GM18505 (cell line): ENCODE measurements at regions not wholly inside any gene's neighbourhood (a gene's known extent, or its start where the extent isn't known, plus 50 kb on each side); places are given as distances from the start of the nearest gene placed in this dataset.
"Not testable (repeated sequence)": the region's sequence is repeated elsewhere in the genome, so short reads cannot be mapped to it uniquely, and the experiment has no call there.

Source experiments
- ATAC-seq: cut with Tn5 transposase; IDR thresholded peaks from one replicate; pipeline ENCODE4 v1.9.1; 2021; ENCODE audit not compliant: unreplicated experiment
- POLR2A ChIP-seq: IDR thresholded peaks from 4 replicates; pipeline ENCODE4 v1.6.1; 2011; ENCODE audit warnings: borderline replicate concordance; ENCODE audit not compliant: insufficient read depth, insufficient read length; ENCODE audit errors: extremely low read depth

DNA sequence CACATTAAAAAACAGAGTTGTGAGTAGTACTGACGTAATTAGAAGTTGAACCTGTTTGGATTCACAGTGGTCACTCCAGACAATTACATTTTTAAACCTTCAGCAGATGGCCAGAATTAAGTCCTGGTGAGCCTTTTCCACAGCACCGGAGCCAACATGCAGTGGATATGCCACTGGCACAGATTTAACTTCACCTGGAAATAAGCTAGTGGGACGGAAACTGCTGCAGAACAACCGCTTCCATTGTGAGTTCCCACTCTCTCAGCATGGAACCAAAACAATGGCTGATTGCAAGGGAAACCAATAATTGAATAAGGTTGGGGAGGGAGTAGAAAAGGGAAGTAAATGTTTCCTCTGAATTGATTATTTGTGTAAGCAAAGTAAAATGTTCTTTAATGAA lies 515.1 kb downstream of the STK39 start:
- no peak for ATAC-seq
- TF ChIP-seq POLR2A, result no peak

- no peak for ATAC-seq
Observed at GRCh38 chr2:167729911-167730310, 517.5 kb downstream of the STK39 start.

DNA sequence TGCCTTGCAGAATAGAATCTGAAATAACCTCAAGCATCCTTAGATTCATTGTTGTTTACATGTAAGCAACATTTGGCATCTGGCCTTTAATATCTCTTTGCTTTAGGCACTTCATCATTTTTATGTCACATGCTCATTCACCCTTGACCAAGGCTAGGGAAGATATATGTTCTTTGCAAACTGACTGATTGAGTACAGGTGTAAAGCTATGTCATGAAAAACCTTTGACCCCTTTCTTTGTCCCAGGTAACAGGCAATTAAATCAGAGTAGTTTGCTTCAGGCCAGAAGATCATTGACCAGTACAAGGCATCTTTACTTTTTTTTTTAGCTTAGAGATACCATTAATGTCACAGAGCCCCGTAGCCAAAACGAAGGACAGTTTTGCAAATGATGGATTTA lies 520.6 kb downstream of the STK39 start:
- TF ChIP-seq POLR2A, result no peak
- no peak for ATAC-seq

More at GRCh38 chr2:167729911-167730310, 517.5 kb downstream of the STK39 start:
- TF ChIP-seq POLR2A, result no peak

GRCh38 chr2:167721593-167721992 lies 525.8 kb downstream of the STK39 start:
- no peak for TF ChIP-seq POLR2A
- ATAC-seq, result no peak

GRCh38 chr2:167719410-167719809 lies 528.0 kb downstream of the STK39 start:
- TF ChIP-seq POLR2A, result no peak
- ATAC-seq, result no peak

- TF ChIP-seq POLR2A, result no peak
Observed at GRCh38 chr2:167718560-167718959, 528.8 kb downstream of the STK39 start.

GRCh38 chr2:167715932-167716331 lies 531.5 kb downstream of the STK39 start:
- ATAC-seq, result no peak
- TF ChIP-seq POLR2A, result no peak

More at GRCh38 chr2:167718560-167718959, 528.8 kb downstream of the STK39 start:
- no peak for ATAC-seq

- not testable (repeated sequence) for ATAC-seq
Observed at GRCh38 chr2:167715498-167715897, 531.9 kb downstream of the STK39 start.

GRCh38 chr2:167712275-167712674 lies 535.1 kb downstream of the STK39 start:
- TF ChIP-seq POLR2A, result no peak
- ATAC-seq, result no peak

GRCh38 chr2:167708998-167709397 lies 538.4 kb downstream of the STK39 start:
- no peak for TF ChIP-seq POLR2A
- ATAC-seq, result no peak

DNA sequence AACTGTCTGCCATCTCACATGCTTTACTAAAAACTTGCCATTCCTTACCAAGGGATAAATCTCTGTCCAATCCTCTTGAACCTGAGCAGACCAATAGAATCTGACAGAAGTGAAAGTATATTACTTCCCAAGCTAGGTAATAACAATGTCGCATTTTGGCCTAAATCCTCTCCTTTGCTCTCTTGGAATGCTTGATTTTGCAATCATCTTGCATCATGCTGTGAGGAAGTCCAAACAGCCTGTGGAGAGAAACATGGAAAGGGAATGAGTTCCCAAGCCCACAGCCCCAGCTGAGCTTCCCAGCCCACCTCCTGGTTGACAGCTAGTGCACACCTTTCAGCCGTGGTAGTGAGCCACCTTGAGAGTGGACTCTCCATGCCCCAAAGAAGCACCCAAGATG lies 540.6 kb downstream of the STK39 start:
- no peak for TF ChIP-seq POLR2A
- no peak for ATAC-seq

GRCh38 chr2:167703441-167703840 lies 544.0 kb downstream of the STK39 start:
- no peak for ATAC-seq
- TF ChIP-seq POLR2A, result no peak

DNA sequence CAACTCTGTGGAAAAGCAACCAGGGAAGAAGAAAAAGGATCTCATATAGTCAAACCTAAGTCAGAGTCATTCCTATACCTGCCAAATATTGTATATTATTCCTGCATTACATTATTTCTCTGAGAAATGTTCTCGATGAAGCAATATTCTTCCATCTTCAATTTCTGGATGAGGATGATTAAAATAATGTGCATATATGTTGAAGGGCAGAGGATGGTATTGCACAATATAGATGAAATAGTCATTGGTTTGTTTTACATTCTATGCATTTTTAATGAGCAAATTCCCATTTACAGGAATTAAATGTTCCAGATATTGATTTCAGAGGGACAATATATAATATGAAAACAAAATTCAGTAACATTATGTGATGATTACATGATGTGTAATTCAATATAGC lies 545.2 kb downstream of the STK39 start:
- TF ChIP-seq POLR2A, result no peak

GRCh38 chr2:167701651-167702050 lies 545.7 kb downstream of the STK39 start:
- ATAC-seq, result no peak
- no peak for TF ChIP-seq POLR2A

More for the DNA sequence above, 545.2 kb downstream of the STK39 start:
- no peak for ATAC-seq

GRCh38 chr2:167697948-167698347 lies 549.4 kb downstream of the STK39 start:
- no peak for ATAC-seq
- no peak for TF ChIP-seq POLR2A

- ATAC-seq, result no peak
Observed at GRCh38 chr2:167697194-167697593, 550.2 kb downstream of the STK39 start.

GRCh38 chr2:167692936-167693335 lies 554.5 kb downstream of the STK39 start:
- TF ChIP-seq POLR2A, result no peak
- no peak for ATAC-seq

More at GRCh38 chr2:167697194-167697593, 550.2 kb downstream of the STK39 start:
- TF ChIP-seq POLR2A, result no peak
